B cell (primary cell): ENCODE measurements at regions not wholly inside any gene's neighbourhood (a gene's known extent, or its start where the extent isn't known, plus 50 kb on each side); places are given as distances from the start of the nearest gene placed in this dataset.

Source experiments
- ATAC-seq: fragments of 200-7000 bp; cut with Tn5 transposase; one replicate; pipeline ENCODE4 v1.10.0; 2021; ENCODE audit warnings: low read depth, mild to moderate bottlenecking, moderate number of reproducible peaks, moderate library complexity
- CTCF ChIA-PET: fragments of 350-600 bp; sonication (Branson Sonifier 250); formaldehyde crosslinking; loops from one replicate; lab custom pipeline; 2021; ENCODE audit warnings: antibody characterized with exemption, inconsistent platforms; lab: Charles Lee
- POLR2A ChIA-PET: fragments of 350-600 bp; sonication (Branson Sonifier 250); formaldehyde crosslinking; loops from one replicate; lab custom pipeline; 2021; ENCODE audit warnings: antibody characterized with exemption; lab: Charles Lee
- DNase-seq: peaks from one replicate; pipeline ENCODE4 v3.0.0; 2013
- H2AFZ ChIP-seq: 2 replicates; pipeline ENCODE4 v1.6.1; 2012; ENCODE audit warnings: mild to moderate bottlenecking, low read depth, low read length; ENCODE audit not compliant: insufficient read depth, poor library complexity, severe bottlenecking
- H3K27ac ChIP-seq, 2 donors: 1 replicate in 1 of 2; 2 replicates in 1 of 2; pipeline ENCODE4 v1.5.1; 2012 to 2013; ENCODE audit warnings: low read length in 2 of 2, mild to moderate bottlenecking in 2 of 2, moderate library complexity in 1 of 2
- H3K27me3 ChIP-seq, 4 experiments: fragments of 200-600 bp in 1 of 4; sonication (generic) in 1 of 4; replicated peaks in 1 of 4; 1 replicate in 2 of 4; 2 replicates in 2 of 4; pipeline versions ENCODE4 v1.6.1 to v1.7.0; 2013 to 2016; ENCODE audit warnings: low read length in 3 of 4, mild to moderate bottlenecking in 2 of 4, mixed read lengths in 1 of 4, moderate library complexity in 1 of 4; ENCODE audit not compliant: insufficient read depth in 4 of 4, control insufficient read depth in 3 of 4; ENCODE audit errors: control extremely low read depth in 1 of 4
- H3K36me3 ChIP-seq, 2 experiments: replicated peaks in 1 of 2; 1 replicate in 1 of 2; 2 replicates in 1 of 2; pipeline versions ENCODE4 v1.6.1 to v1.7.1; 2013; ENCODE audit warnings: low read length in 1 of 2; ENCODE audit not compliant: insufficient read depth in 2 of 2, control insufficient read depth in 1 of 2; ENCODE audit errors: control extremely low read depth in 1 of 2, extremely low read depth in 1 of 2
- H3K4me1 ChIP-seq, 2 donors: fragments of 200-600 bp in 1 of 2; sonication (generic) in 1 of 2; 1 replicate in 1 of 2; 2 replicates in 1 of 2; pipeline versions ENCODE4 v1.5.1 to v1.6.1; 2013 to 2017; ENCODE audit warnings: low read length in 2 of 2; ENCODE audit not compliant: control insufficient read depth in 2 of 2, insufficient read depth in 2 of 2
- H3K4me2 ChIP-seq: replicated peaks from 2 replicates; pipeline ENCODE3; 2012; ENCODE audit warnings: mild to moderate bottlenecking, low read depth, low read length; ENCODE audit not compliant: poor library complexity, severe bottlenecking
- H3K4me3 ChIP-seq, 5 experiments: fragments of 200-600 bp in 1 of 5; sonication (generic) in 1 of 5; 1 replicate in 3 of 5; 2 replicates in 2 of 5; pipeline versions ENCODE4 v1.5.1 to v1.7.0; 2011 to 2016; ENCODE audit warnings: low read length in 4 of 5, mild to moderate bottlenecking in 4 of 5, low read depth in 2 of 5, control low read depth in 1 of 5, moderate library complexity in 1 of 5; ENCODE audit not compliant: insufficient read depth in 1 of 5; ENCODE audit errors: control extremely low read depth in 1 of 5, extremely low read depth in 1 of 5
- H3K79me2 ChIP-seq: fragments of 200-600 bp; sonication (generic); one replicate; pipeline ENCODE4 v1.6.0; 2016; ENCODE audit warnings: low read length; ENCODE audit not compliant: control insufficient read depth, insufficient read depth
- H3K9ac ChIP-seq: fragments of 200-600 bp; sonication (generic); 2 replicates; pipeline ENCODE4 v1.6.1; 2017; ENCODE audit warnings: mild to moderate bottlenecking, low read length, moderate library complexity
- H3K9me3 ChIP-seq, 3 donors: one replicate each; pipeline versions ENCODE4 v1.6.1 to v1.7.1; 2013; ENCODE audit warnings: low read length in 2 of 3; ENCODE audit not compliant: control insufficient read depth in 2 of 3, insufficient read depth in 1 of 3; ENCODE audit errors: control extremely low read depth in 1 of 3
- H4K20me1 ChIP-seq: 2 replicates; pipeline ENCODE4 v1.6.0; 2012; ENCODE audit warnings: mild to moderate bottlenecking, low read length; ENCODE audit not compliant: insufficient read depth, control insufficient read depth, poor library complexity, severe bottlenecking
- H3K27ac Mint-ChIP-seq: one replicate; pipeline ENCODE4 v1.8.0; 2021; ENCODE audit warnings: mixed read lengths
- H3K27me3 Mint-ChIP-seq: one replicate; pipeline ENCODE4 v1.8.0; 2021; ENCODE audit warnings: mixed read lengths
- H3K4me1 Mint-ChIP-seq: one replicate; pipeline ENCODE4 v1.8.0; 2021; ENCODE audit warnings: mixed read lengths
- H3K4me3 Mint-ChIP-seq: one replicate; pipeline ENCODE4 v1.8.0; 2021; ENCODE audit warnings: mixed read lengths
- H3K9me3 Mint-ChIP-seq: one replicate; pipeline ENCODE4 v1.8.0; 2022; ENCODE audit warnings: mixed read lengths; ENCODE audit not compliant: insufficient read depth
- CTCF ChIP-seq: fragments of 200-600 bp; IDR thresholded peaks from one replicate; pipeline ENCODE4 v1.8.0; 2022; ENCODE audit warnings: antibody characterized with exemption, mild to moderate bottlenecking
- EZH2 ChIP-seq: IDR thresholded peaks from 2 replicates; pipeline ENCODE4 v1.6.1; 2012; ENCODE audit warnings: borderline replicate concordance, low read depth, mild to moderate bottlenecking, moderate library complexity, low read length; ENCODE audit not compliant: insufficient read depth, poor library complexity, severe bottlenecking
- WGBS: methylation state at CpG from one replicate; pipeline ENCODE4 v1.1.5; 2013; ENCODE audit warnings: missing lambda C conversion rate; ENCODE audit not compliant: insufficient coverage; 5-methylcytosine and 5-hydroxymethylcytosine counted together
- intact Hi-C: fragments of 100-400 bp; cut with micrococcal nuclease; formaldehyde crosslinking; loops from one replicate; pipeline ENCODE4 v1.10.0; 2022

DNA sequence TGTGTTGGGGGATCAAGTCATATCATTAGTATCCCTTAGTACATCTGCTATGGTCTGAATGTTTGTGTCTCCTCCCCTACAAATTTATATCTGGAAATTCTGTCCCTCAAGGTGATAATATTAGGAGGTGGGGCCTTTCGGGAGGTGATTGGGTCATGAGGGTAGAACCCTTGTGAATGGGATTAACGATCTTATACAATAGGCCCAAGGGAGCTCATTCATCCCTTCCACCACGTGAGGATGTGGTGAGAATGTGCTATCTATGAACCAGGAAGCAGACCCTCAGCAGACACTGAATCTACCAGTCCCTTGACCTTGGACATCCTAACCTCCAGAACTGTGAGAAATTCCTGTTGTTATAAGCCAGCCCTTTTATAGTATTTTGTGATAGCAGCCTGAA is 110.7 kb downstream of the PTCSC3 start:
- TF ChIP-seq EZH2 (no peak), CTCF (no peak)
- 100% methylated on average over 1 of the region's 3 CpGs for WGBS
- no peaks in the 10 kb centered on the region for H3K79me2 ChIP-seq
- H3K4me1 Mint-ChIP-seq = no peaks in the 10 kb centered on the region
- H3K9me3 Mint-ChIP-seq = no peaks in the 10 kb centered on the region
- ATAC-seq (no peak), DNase-seq (no peak)
- H4K20me1 ChIP-seq = no peaks in the 10 kb centered on the region
- H3K4me3 ChIP-seq = no peak overlapping the region
- no peak overlapping the region for H3K9ac ChIP-seq
- no peak overlapping the region for H3K4me2 ChIP-seq
- H3K27ac ChIP-seq = no peak overlapping the region
- no peak overlapping the region for H2AFZ ChIP-seq
- ChIA-PET POLR2A (no interaction called here), CTCF (no interaction called here)
- peaks cover 14% of the 10 kb centered on the region for H3K27me3 Mint-ChIP-seq
- H3K9me3 ChIP-seq = no peaks in the 10 kb centered on the region
- H3K36me3 ChIP-seq = no peaks in the 10 kb centered on the region
- H3K27ac Mint-ChIP-seq = no peak overlapping the region
- no peaks in the 10 kb centered on the region for H3K27me3 ChIP-seq
- intact Hi-C loops = no loop called here
- H3K4me1 ChIP-seq = no peaks in the 10 kb centered on the region
- no peak overlapping the region for H3K4me3 Mint-ChIP-seq

DNA sequence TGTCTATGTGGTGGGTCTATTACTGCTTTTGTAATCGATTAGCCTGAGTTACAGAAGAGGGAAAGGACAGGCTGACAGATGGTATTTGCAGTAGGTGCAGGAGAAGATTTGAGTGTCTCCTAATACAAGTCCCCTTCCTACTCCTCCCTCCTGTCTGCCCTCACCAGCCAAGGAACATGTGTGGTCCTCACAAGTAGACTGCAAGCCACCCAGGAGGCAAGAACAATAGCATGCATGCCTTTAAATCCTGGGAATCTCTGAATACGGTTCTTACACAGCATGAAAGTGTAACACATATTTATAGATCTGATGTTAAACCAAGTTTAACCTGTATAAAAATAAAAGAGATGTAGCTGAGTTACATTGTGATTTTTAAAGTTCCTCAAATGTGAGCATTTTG is 117.0 kb downstream of the PTCSC3 start:
- Histone ChIP-seq H3K4me3 (no peak overlapping the region), H3K79me2 (no peaks in the 10 kb centered on the region), H2AFZ (no peak overlapping the region), H4K20me1 (no peaks in the 10 kb centered on the region), H3K4me2 (no peak overlapping the region), H3K27me3 (no peaks in the 10 kb centered on the region), H3K27ac (no peak overlapping the region), H3K4me1 (no peaks in the 10 kb centered on the region), H3K9me3 (no peaks in the 10 kb centered on the region), H3K9ac (no peak overlapping the region), H3K36me3 (no peaks in the 10 kb centered on the region)
- no CpG with 5 or more reads among the region's 2 CpGs for WGBS
- ChIA-PET POLR2A (no interaction called here), CTCF (no interaction called here)
- no peak overlapping the region for H3K4me3 Mint-ChIP-seq
- H3K27me3 Mint-ChIP-seq = peaks cover 5% of the 10 kb centered on the region
- ATAC-seq = no peak
- DNase-seq = no peak
- H3K9me3 Mint-ChIP-seq = no peaks in the 10 kb centered on the region
- H3K4me1 Mint-ChIP-seq = no peaks in the 10 kb centered on the region
- TF ChIP-seq EZH2 (no peak), CTCF (no peak)
- intact Hi-C loops = no loop called here
- no peak overlapping the region for H3K27ac Mint-ChIP-seq
